ENCODE measurements at regions not wholly inside any gene's neighbourhood (a gene's known extent, or its start where the extent isn't known, plus 50 kb on each side); places are given as distances from the start of the nearest gene placed in this dataset.

DNA sequence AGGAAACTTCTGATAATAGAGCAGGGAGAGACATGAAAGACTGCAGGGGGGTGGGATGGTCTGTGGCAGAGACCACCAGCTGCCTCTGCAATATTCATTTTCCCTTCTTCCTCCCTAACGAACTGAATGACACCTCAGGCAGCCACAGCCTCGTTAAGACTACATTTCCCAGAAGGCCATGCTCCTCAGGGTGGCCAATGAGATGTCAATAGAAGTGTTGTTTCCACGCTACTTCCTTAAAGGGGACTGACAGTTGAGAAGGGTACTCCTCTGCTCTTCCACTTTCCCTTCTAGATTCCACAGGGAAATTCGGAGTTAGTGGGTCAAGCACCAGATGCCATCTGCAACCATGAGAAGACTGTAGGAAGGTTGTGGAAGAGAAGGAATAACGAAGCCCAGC lies 52.0 kb upstream of the DAPK1 start:
- no peak overlapping the region for H2AFZ ChIP-seq
- H3K27ac Mint-ChIP-seq = no peak overlapping the region
- H3K4me3 Mint-ChIP-seq = 0 out of 3 replicates have a peak overlapping the region, but pooled peaks have one; percentile 29
- DNase-seq (ENCODE audit: low spot score) (peak; percentile 76), ATAC-seq (peak; percentile 99)
- TF ChIP-seq, protein P1, sequence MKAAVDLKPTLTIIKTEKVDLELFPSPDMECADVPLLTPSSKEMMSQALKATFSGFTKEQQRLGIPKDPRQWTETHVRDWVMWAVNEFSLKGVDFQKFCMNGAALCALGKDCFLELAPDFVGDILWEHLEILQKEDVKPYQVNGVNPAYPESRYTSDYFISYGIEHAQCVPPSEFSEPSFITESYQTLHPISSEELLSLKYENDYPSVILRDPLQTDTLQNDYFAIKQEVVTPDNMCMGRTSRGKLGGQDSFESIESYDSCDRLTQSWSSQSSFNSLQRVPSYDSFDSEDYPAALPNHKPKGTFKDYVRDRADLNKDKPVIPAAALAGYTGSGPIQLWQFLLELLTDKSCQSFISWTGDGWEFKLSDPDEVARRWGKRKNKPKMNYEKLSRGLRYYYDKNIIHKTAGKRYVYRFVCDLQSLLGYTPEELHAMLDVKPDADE (IDR thresholded peaks at IDR 0.05) = peak; percentile 84
- TF ChIP-seq CREB1 (CRISPR knock-in tag; IDR thresholded peaks at IDR 0.05; ENCODE audit: low read depth) = peak; percentile 13; the same call in 1 of the 2 replicates
- 0 out of 2 replicates have a peak, but pooled peaks have one; percentile 23 for TF ChIP-seq POLR2AphosphoS5 (IDR thresholded peaks at IDR 0.05; ENCODE audit: low read depth)
- TF ChIP-seq, protein P2, sequence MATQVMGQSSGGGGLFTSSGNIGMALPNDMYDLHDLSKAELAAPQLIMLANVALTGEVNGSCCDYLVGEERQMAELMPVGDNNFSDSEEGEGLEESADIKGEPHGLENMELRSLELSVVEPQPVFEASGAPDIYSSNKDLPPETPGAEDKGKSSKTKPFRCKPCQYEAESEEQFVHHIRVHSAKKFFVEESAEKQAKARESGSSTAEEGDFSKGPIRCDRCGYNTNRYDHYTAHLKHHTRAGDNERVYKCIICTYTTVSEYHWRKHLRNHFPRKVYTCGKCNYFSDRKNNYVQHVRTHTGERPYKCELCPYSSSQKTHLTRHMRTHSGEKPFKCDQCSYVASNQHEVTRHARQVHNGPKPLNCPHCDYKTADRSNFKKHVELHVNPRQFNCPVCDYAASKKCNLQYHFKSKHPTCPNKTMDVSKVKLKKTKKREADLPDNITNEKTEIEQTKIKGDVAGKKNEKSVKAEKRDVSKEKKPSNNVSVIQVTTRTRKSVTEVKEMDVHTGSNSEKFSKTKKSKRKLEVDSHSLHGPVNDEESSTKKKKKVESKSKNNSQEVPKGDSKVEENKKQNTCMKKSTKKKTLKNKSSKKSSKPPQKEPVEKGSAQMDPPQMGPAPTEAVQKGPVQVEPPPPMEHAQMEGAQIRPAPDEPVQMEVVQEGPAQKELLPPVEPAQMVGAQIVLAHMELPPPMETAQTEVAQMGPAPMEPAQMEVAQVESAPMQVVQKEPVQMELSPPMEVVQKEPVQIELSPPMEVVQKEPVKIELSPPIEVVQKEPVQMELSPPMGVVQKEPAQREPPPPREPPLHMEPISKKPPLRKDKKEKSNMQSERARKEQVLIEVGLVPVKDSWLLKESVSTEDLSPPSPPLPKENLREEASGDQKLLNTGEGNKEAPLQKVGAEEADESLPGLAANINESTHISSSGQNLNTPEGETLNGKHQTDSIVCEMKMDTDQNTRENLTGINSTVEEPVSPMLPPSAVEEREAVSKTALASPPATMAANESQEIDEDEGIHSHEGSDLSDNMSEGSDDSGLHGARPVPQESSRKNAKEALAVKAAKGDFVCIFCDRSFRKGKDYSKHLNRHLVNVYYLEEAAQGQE (IDR thresholded peaks at IDR 0.05; ENCODE audit: unreplicated experiment) = no peak
- TF ChIP-seq, protein P3, sequence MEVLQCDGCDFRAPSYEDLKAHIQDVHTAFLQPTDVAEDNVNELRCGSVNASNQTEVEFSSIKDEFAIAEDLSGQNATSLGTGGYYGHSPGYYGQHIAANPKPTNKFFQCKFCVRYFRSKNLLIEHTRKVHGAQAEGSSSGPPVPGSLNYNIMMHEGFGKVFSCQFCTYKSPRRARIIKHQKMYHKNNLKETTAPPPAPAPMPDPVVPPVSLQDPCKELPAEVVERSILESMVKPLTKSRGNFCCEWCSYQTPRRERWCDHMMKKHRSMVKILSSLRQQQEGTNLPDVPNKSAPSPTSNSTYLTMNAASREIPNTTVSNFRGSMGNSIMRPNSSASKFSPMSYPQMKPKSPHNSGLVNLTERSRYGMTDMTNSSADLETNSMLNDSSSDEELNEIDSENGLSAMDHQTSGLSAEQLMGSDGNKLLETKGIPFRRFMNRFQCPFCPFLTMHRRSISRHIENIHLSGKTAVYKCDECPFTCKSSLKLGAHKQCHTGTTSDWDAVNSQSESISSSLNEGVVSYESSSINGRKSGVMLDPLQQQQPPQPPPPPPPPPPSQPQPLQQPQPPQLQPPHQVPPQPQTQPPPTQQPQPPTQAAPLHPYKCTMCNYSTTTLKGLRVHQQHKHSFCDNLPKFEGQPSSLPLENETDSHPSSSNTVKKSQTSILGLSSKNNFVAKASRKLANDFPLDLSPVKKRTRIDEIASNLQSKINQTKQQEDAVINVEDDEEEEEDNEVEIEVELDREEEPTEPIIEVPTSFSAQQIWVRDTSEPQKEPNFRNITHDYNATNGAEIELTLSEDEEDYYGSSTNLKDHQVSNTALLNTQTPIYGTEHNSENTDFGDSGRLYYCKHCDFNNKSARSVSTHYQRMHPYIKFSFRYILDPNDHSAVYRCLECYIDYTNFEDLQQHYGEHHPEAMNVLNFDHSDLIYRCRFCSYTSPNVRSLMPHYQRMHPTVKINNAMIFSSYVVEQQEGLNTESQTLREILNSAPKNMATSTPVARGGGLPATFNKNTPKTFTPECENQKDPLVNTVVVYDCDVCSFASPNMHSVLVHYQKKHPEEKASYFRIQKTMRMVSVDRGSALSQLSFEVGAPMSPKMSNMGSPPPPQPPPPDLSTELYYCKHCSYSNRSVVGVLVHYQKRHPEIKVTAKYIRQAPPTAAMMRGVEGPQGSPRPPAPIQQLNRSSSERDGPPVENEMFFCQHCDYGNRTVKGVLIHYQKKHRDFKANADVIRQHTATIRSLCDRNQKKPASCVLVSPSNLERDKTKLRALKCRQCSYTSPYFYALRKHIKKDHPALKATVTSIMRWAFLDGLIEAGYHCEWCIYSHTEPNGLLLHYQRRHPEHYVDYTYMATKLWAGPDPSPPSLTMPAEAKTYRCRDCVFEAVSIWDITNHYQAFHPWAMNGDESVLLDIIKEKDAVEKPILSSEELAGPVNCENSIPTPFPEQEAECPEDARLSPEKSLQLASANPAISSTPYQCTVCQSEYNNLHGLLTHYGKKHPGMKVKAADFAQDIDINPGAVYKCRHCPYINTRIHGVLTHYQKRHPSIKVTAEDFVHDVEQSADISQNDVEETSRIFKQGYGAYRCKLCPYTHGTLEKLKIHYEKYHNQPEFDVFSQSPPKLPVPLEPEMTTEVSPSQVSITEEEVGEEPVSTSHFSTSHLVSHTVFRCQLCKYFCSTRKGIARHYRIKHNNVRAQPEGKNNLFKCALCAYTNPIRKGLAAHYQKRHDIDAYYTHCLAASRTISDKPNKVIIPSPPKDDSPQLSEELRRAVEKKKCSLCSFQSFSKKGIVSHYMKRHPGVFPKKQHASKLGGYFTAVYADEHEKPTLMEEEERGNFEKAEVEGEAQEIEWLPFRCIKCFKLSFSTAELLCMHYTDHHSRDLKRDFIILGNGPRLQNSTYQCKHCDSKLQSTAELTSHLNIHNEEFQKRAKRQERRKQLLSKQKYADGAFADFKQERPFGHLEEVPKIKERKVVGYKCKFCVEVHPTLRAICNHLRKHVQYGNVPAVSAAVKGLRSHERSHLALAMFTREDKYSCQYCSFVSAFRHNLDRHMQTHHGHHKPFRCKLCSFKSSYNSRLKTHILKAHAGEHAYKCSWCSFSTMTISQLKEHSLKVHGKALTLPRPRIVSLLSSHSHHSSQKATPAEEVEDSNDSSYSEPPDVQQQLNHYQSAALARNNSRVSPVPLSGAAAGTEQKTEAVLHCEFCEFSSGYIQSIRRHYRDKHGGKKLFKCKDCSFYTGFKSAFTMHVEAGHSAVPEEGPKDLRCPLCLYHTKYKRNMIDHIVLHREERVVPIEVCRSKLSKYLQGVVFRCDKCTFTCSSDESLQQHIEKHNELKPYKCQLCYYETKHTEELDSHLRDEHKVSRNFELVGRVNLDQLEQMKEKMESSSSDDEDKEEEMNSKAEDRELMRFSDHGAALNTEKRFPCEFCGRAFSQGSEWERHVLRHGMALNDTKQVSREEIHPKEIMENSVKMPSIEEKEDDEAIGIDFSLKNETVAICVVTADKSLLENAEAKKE (CRISPR knock-in tag; IDR thresholded peaks at IDR 0.05) = no peak
- no peaks in the 10 kb centered on the region for H3K79me2 ChIP-seq (replicated peaks; ENCODE audit: insufficient read depth)
- H3K27me3 Mint-ChIP-seq (ENCODE audit: insufficient read depth, low read depth, poor library complexity) = peaks cover 5% of the 10 kb centered on the region
- no peaks in the 10 kb centered on the region for H3F3A ChIP-seq (replicated peaks; ENCODE audit: low read depth)
- no peaks in the 10 kb centered on the region for H4K20me1 ChIP-seq (replicated peaks; ENCODE audit: insufficient read depth)
- peaks cover 19% of the 10 kb centered on the region for H3K9me2 ChIP-seq (ENCODE audit: insufficient read depth)
- no peaks in the 10 kb centered on the region for H3K36me3 ChIP-seq (ENCODE audit: insufficient read depth)
- peaks cover 16% of the 10 kb centered on the region for H3K4me1 Mint-ChIP-seq
- H3K4me3 ChIP-seq = no peak overlapping the region
- H3K4me1 ChIP-seq (ENCODE audit: insufficient read depth) = no peaks in the 10 kb centered on the region; the same call in 1 of the 2 replicates
- no peaks in the 10 kb centered on the region; the same call in 2 of the 3 replicates for H3K9me3 Mint-ChIP-seq
- H3K27ac ChIP-seq (ENCODE audit: low read depth) = no peak overlapping the region
- no peaks in the 10 kb centered on the region for H3K36me3 Mint-ChIP-seq (ENCODE audit: low read depth)
- no peaks in the 10 kb centered on the region for H3K27me3 ChIP-seq (ENCODE audit: insufficient read depth)
- H3K4me2 ChIP-seq = peak overlapping the region; percentile 42; the same call in 1 of the 2 replicates
